GM21381 (cell line): ENCODE measurements at regions not wholly inside any gene's neighbourhood (a gene's known extent, or its start where the extent isn't known, plus 50 kb on each side); places are given as distances from the start of the nearest gene placed in this dataset.

Experiments used
- ATAC-seq: cut with Tn5 transposase; IDR thresholded peaks from one replicate; pipeline ENCODE4 v1.9.1; 2021; ENCODE audit warnings: mild to moderate bottlenecking, moderate library complexity; ENCODE audit not compliant: unreplicated experiment

GRCh38 chr18:52001106-52001505 lies 338.9 kb upstream of the DCC start:
- ATAC-seq = no peak

GRCh38 chr18:52002600-52002999 lies 337.4 kb upstream of the DCC start:
- ATAC-seq = no peak

- no peak for ATAC-seq
These were observed 332.9 kb upstream of the DCC start for GRCh38 chr18:52007105-52007504.

- ATAC-seq = no peak
These were observed 331.7 kb upstream of the DCC start for GRCh38 chr18:52008330-52008729.

GRCh38 chr18:52008736-52009135 lies 331.3 kb upstream of the DCC start:
- ATAC-seq = no peak

GRCh38 chr18:52009958-52010357 lies 330.0 kb upstream of the DCC start:
- ATAC-seq = no peak

- no peak for ATAC-seq
These were observed 293.9 kb upstream of the DCC start for GRCh38 chr18:52045946-52046675.

GRCh38 chr18:52046842-52047241 lies 293.2 kb upstream of the DCC start:
- no peak for ATAC-seq

GRCh38 chr18:52054324-52054723 lies 285.7 kb upstream of the DCC start:
- no peak for ATAC-seq

- no peak for ATAC-seq
These were observed 279.2 kb upstream of the DCC start for GRCh38 chr18:52060607-52061304.

GRCh38 chr18:52063923-52064322 lies 276.1 kb upstream of the DCC start:
- no peak for ATAC-seq

- ATAC-seq = no peak
These were observed 270.8 kb upstream of the DCC start for GRCh38 chr18:52069201-52069600.

GRCh38 chr18:52070291-52070756 lies 269.7 kb upstream of the DCC start:
- no peak for ATAC-seq

- ATAC-seq = no peak
These were observed 262.6 kb upstream of the DCC start for GRCh38 chr18:52077251-52077983.

GRCh38 chr18:52082246-52082645 lies 257.8 kb upstream of the DCC start:
- no peak for ATAC-seq

GRCh38 chr18:52087140-52087539 lies 252.9 kb upstream of the DCC start:
- no peak for ATAC-seq

- no peak for ATAC-seq
These were observed 250.0 kb upstream of the DCC start for GRCh38 chr18:52090005-52090404.

- no peak for ATAC-seq
These were observed 246.8 kb upstream of the DCC start for GRCh38 chr18:52093171-52093570.

GRCh38 chr18:52118684-52119083 lies 221.3 kb upstream of the DCC start:
- ATAC-seq = no peak

- no peak for ATAC-seq
These were observed 209.2 kb upstream of the DCC start for GRCh38 chr18:52130624-52131301.

- ATAC-seq = no peak
These were observed 208.2 kb upstream of the DCC start for GRCh38 chr18:52131845-52132244.
